Endodermal cell (in vitro differentiated cells): ENCODE measurements at regions not wholly inside any gene's neighbourhood (a gene's known extent, or its start where the extent isn't known, plus 50 kb on each side); places are given as distances from the start of the nearest gene placed in this dataset.

ENCODE experiments used
- DNase-seq: peaks from one replicate; pipeline ENCODE4 v3.0.0-alpha.2; 2017
- H3K27ac ChIP-seq: 2 replicates; pipeline ENCODE4 v1.5.1; 2013; ENCODE audit warnings: mild to moderate bottlenecking, low read depth, low read length, moderate library complexity
- H3K27me3 ChIP-seq: 2 replicates; pipeline ENCODE4 v1.6.1; 2013; ENCODE audit warnings: mild to moderate bottlenecking, low read length, moderate library complexity; ENCODE audit not compliant: insufficient read depth, control insufficient read depth, poor library complexity, severe bottlenecking
- H3K36me3 ChIP-seq: 2 replicates; pipeline ENCODE4 v1.7.0; 2013; ENCODE audit warnings: mild to moderate bottlenecking, low read length, moderate library complexity; ENCODE audit not compliant: control insufficient read depth, insufficient read depth
- H3K4me1 ChIP-seq: one replicate; pipeline ENCODE4 v1.7.0; 2013; ENCODE audit warnings: low read length; ENCODE audit not compliant: control insufficient read depth, insufficient read depth
- H3K4me3 ChIP-seq: 2 replicates; pipeline ENCODE4 v1.5.1; 2013; ENCODE audit warnings: mild to moderate bottlenecking, low read length, moderate library complexity
- H3K9ac ChIP-seq: 2 replicates; pipeline ENCODE4 v1.6.1; 2013; ENCODE audit warnings: mild to moderate bottlenecking, low read length, moderate library complexity; ENCODE audit not compliant: poor library complexity, severe bottlenecking; ENCODE audit errors: extremely low read depth
- H3K9me3 ChIP-seq: 2 replicates; pipeline ENCODE4 v1.6.1; 2013; ENCODE audit warnings: mild to moderate bottlenecking, low read length, moderate library complexity; ENCODE audit not compliant: control insufficient read depth
- H3K27ac Mint-ChIP-seq: 2 replicates; pipeline ENCODE4 v1.8.0; 2020; ENCODE audit warnings: mixed read lengths
- H3K27me3 Mint-ChIP-seq: 2 replicates; pipeline ENCODE4 v1.8.0; 2021; ENCODE audit warnings: mild to moderate bottlenecking, mixed read lengths; ENCODE audit not compliant: insufficient read depth
- H3K36me3 Mint-ChIP-seq: 2 replicates; pipeline ENCODE4 v1.8.0; 2020; ENCODE audit warnings: low read depth, mixed read lengths
- H3K4me1 Mint-ChIP-seq: 2 replicates; pipeline ENCODE4 v1.8.0; 2020; ENCODE audit warnings: mixed read lengths
- H3K4me3 Mint-ChIP-seq: 2 replicates; pipeline ENCODE4 v1.8.0; 2020; ENCODE audit warnings: mild to moderate bottlenecking, moderate library complexity, mixed read lengths
- H3K9me3 Mint-ChIP-seq: 2 replicates; pipeline ENCODE4 v1.8.0; 2020; ENCODE audit warnings: mild to moderate bottlenecking, mixed read lengths
- WGBS, 2 experiments: methylation state at CpG; one replicate each; pipeline versions ENCODE4 v1.1.5 to v1.1.7; 2013; ENCODE audit warnings: missing lambda C conversion rate in 2 of 2, mixed read lengths in 1 of 2; ENCODE audit not compliant: insufficient coverage in 1 of 2, insufficient read length in 1 of 2; 5-methylcytosine and 5-hydroxymethylcytosine counted together
- TF ChIP-seq, protein P1 (sequence below): fragments of 200-600 bp; sonication (generic); conservative IDR thresholded peaks from 2 replicates; pipeline ENCODE4 v1.5.0; 2021; ENCODE audit warnings: antibody characterized with exemption, mild to moderate bottlenecking

DNA sequence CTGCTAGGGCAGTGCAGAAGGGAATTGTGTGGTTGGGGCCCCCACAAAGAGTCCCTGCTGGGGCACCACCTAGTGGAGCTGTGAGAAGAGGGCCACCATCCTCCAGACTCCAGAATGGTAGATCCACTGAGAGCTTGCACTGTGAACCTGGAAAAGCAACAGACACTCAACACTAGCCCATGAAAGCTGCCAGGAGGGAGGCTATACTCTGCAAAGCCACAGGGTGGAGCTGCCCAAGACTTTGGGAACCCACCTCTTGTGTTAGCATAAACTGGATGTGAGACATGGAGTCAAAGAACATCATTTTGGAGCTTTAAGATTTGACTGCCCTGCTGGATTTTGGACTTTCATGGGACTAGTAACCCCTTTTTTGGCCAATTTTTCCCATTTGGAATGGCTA lies 328.4 kb upstream of the KHDRBS2 start:
- Mint-ChIP-seq H3K4me3 (no peak overlapping the region), H3K36me3 (peaks cover 5% of the 10 kb centered on the region), H3K4me1 (peaks cover 23% of the 10 kb centered on the region), H3K9me3 (peaks cover 23% of the 10 kb centered on the region), H3K27ac (no peak overlapping the region), H3K27me3 (peaks cover 10% of the 10 kb centered on the region)
- Histone ChIP-seq H3K4me1 (peaks cover 4% of the 10 kb centered on the region), H3K9ac (no peak overlapping the region), H3K36me3 (no peaks in the 10 kb centered on the region), H3K27me3 (no peaks in the 10 kb centered on the region), H3K4me3 (peak overlapping the region; percentile 53), H3K27ac (no peak overlapping the region), H3K9me3 (peaks cover 25% of the 10 kb centered on the region)
- TF ChIP-seq, protein P1, sequence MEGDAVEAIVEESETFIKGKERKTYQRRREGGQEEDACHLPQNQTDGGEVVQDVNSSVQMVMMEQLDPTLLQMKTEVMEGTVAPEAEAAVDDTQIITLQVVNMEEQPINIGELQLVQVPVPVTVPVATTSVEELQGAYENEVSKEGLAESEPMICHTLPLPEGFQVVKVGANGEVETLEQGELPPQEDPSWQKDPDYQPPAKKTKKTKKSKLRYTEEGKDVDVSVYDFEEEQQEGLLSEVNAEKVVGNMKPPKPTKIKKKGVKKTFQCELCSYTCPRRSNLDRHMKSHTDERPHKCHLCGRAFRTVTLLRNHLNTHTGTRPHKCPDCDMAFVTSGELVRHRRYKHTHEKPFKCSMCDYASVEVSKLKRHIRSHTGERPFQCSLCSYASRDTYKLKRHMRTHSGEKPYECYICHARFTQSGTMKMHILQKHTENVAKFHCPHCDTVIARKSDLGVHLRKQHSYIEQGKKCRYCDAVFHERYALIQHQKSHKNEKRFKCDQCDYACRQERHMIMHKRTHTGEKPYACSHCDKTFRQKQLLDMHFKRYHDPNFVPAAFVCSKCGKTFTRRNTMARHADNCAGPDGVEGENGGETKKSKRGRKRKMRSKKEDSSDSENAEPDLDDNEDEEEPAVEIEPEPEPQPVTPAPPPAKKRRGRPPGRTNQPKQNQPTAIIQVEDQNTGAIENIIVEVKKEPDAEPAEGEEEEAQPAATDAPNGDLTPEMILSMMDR: peak; percentile 47
- peak; percentile 55 for DNase-seq

DNA sequence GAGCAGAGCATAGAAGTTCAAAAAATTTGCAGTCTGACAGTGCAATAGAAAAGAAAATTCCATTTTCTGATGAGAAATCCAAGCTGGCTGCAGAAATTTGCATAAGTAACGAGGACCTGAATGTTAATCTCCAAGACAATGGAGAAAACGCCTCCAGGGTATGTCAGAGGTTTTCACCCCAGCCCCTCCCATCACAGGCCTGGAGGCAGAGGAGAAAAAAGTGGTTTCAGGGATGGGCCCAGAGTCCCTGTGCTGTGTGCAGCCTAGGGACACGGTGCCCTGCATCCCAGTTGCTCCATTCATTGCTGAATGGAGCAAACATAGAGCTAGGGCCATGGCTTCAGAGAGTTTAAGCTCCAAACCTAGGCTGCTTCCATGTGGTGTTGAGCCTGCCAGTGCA lies 327.9 kb upstream of the KHDRBS2 start:
- Histone ChIP-seq H3K27ac (no peak overlapping the region), H3K4me3 (peak overlapping the region; percentile 53), H3K9ac (no peak overlapping the region), H3K4me1 (peaks cover 4% of the 10 kb centered on the region), H3K27me3 (no peaks in the 10 kb centered on the region), H3K36me3 (no peaks in the 10 kb centered on the region), H3K9me3 (peaks cover 25% of the 10 kb centered on the region)
- Mint-ChIP-seq H3K36me3 (peaks cover 5% of the 10 kb centered on the region), H3K4me3 (no peak overlapping the region), H3K9me3 (peaks cover 23% of the 10 kb centered on the region), H3K27ac (no peak overlapping the region), H3K4me1 (peaks cover 23% of the 10 kb centered on the region), H3K27me3 (peaks cover 10% of the 10 kb centered on the region)
- DNase-seq: no peak
- TF ChIP-seq, protein P1: no peak
- WGBS, 2 experiments: 75 to 85% methylated on average over 1 to 3 of the region's 3 CpGs

DNA sequence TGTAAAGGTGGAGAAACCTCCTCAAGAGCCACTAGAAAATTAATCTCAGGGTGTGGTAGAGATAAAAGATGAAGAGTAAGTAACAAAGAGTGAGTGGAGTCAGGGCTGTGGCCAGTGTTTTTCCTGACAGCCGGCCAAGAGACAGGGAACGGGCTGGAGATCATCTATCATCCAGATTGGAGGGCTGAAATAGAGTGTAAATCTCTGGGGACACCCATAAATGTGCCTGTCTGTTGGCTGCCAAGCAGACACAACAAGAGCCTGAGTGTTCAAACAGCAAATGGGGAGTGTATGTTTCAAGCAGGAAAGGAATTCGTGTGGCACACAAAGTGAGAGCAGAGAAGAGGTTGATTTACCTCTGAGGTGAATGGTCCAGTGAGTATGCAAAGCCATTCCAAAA lies 326.4 kb upstream of the KHDRBS2 start:
- Histone ChIP-seq H3K4me1 (no peaks in the 10 kb centered on the region), H3K9me3 (peaks cover 25% of the 10 kb centered on the region), H3K9ac (no peak overlapping the region), H3K4me3 (no peak overlapping the region), H3K36me3 (no peaks in the 10 kb centered on the region), H3K27me3 (no peaks in the 10 kb centered on the region), H3K27ac (no peak overlapping the region)
- 73 to 93% methylated on average over 3 of the region's 3 CpGs for WGBS, 2 experiments
- Mint-ChIP-seq H3K4me1 (peaks cover 14% of the 10 kb centered on the region), H3K9me3 (peaks cover 23% of the 10 kb centered on the region), H3K4me3 (no peak overlapping the region), H3K27me3 (peaks cover 10% of the 10 kb centered on the region), H3K27ac (no peak overlapping the region), H3K36me3 (peaks cover 5% of the 10 kb centered on the region)
- no peak for DNase-seq
- TF ChIP-seq, protein P1: no peak
